HCT116 (cell line): ENCODE measurements at regions not wholly inside any gene's neighbourhood (a gene's known extent, or its start where the extent isn't known, plus 50 kb on each side); places are given as distances from the start of the nearest gene placed in this dataset.

Experiments used
- CBX3 ChIP-seq: IDR thresholded peaks from 2 replicates; pipeline ENCODE4 v1.6.1; 2012; ENCODE audit warnings: low read depth
- CTCF ChIP-seq, 3 experiments: fragments of 200-600 bp in 1 of 3; sonication (generic) in 1 of 3; IDR thresholded peaks in 2 of 3; conservative IDR thresholded peaks in 1 of 3; 2 replicates each; pipeline ENCODE4 v1.5.1; 2012 to 2017; ENCODE audit warnings: low read depth in 2 of 3, low read length in 2 of 3, antibody characterized with exemption in 1 of 3, borderline replicate concordance in 1 of 3, control low read depth in 1 of 3, mild to moderate bottlenecking in 1 of 3, mixed read lengths in 1 of 3, mixed run types in 1 of 3, moderate library complexity in 1 of 3; ENCODE audit not compliant: insufficient read depth in 1 of 3
- EZH2 ChIP-seq: fragments of 200-600 bp; sonication (generic); IDR thresholded peaks from 2 replicates; pipeline ENCODE4 v1.6.1; 2017; ENCODE audit warnings: antibody characterized with exemption, mixed run types
- MAX ChIP-seq: IDR thresholded peaks from 2 replicates; pipeline ENCODE4 v1.6.1; 2012
- POLR2A ChIP-seq: IDR thresholded peaks from 2 replicates; pipeline ENCODE4 v1.7.0; 2011; ENCODE audit warnings: borderline replicate concordance; ENCODE audit not compliant: insufficient read depth, insufficient read length; ENCODE audit errors: extremely low read depth
- POLR2AphosphoS5 ChIP-seq: IDR thresholded peaks from 2 replicates; pipeline ENCODE4 v1.6.1; 2011; ENCODE audit warnings: mild to moderate bottlenecking, low read depth, low read length, moderate library complexity
- RAD21 ChIP-seq: IDR thresholded peaks from 2 replicates; pipeline ENCODE4 v1.6.1; 2012; ENCODE audit warnings: low read depth, mild to moderate bottlenecking
- REST ChIP-seq: IDR thresholded peaks from 2 replicates; pipeline ENCODE4 v1.6.1; 2012; ENCODE audit warnings: low read depth
- SIN3A ChIP-seq: IDR thresholded peaks from 2 replicates; pipeline ENCODE4 v1.6.1; 2012; ENCODE audit warnings: low read depth
- SP1 ChIP-seq: IDR thresholded peaks from 2 replicates; pipeline ENCODE4 v1.6.1; 2012; ENCODE audit warnings: low read depth
- ZNF274 ChIP-seq: fragments of 200-500 bp; sonication (Bioruptor generic); IDR thresholded peaks from 2 replicates; pipeline ENCODE4 v1.6.1; 2014; ENCODE audit warnings: mild to moderate bottlenecking, low read depth, low read length, inconsistent platforms

- TF ChIP-seq CTCF (IDR thresholded peaks at IDR 0.05 in 2 of 3, conservative IDR thresholded peaks at IDR 0.05 in 1 of 3; ENCODE audit: borderline replicate concordance in 1 of 3, insufficient read depth in 1 of 3, low read depth in 2 of 3, low read length in 2 of 3) (no peak), RAD21 (no peak), SIN3A (no peak), SP1 (0 out of 2 replicates have a peak, but pooled peaks have one; percentile 21), ZNF274 (no peak), POLR2A (no peak), REST (no peak), POLR2AphosphoS5 (no peak), EZH2 (no peak), CBX3 (no peak), MAX (no peak)
These were observed 189.9 kb upstream of the ADO start for GRCh38 chr10:62614389-62615157.
